Right lobe of liver (tissue), 6 donors: ENCODE measurements at regions not wholly inside any gene's neighbourhood (a gene's known extent, or its start where the extent isn't known, plus 50 kb on each side); places are given as distances from the start of the nearest gene placed in this dataset.

Experiments
- ATAC-seq, 4 donors: fragments of 200-7000 bp; cut with Tn5 transposase; one replicate each; pipeline ENCODE4 v1.9.1; 2020; ENCODE audit warnings: mild to moderate bottlenecking in 4 of 4, moderate library complexity in 4 of 4
- DNase-seq, 3 donors: peaks; one replicate each; pipeline ENCODE4 v3.0.0-alpha.2; 2020
- H3K27ac ChIP-seq, 3 donors: fragments of 200-600 bp; one replicate each; pipeline ENCODE4 v1.8.0; 2022
- H3K27me3 ChIP-seq, 2 donors: fragments of 200-600 bp; one replicate each; pipeline ENCODE4 v1.8.0; 2022
- H3K36me3 ChIP-seq, 4 donors: fragments of 200-600 bp; sonication (generic) in 1 of 4; one replicate each; pipeline versions ENCODE4 v1.5.1 to v1.8.0; 2017 to 2022; ENCODE audit warnings: control low read depth in 1 of 4
- H3K4me1 ChIP-seq, 4 donors: fragments of 200-600 bp; sonication (generic) in 1 of 4; one replicate each; pipeline versions ENCODE4 v1.5.1 to v1.8.0; 2017 to 2022; ENCODE audit warnings: control low read depth in 1 of 4
- H3K4me3 ChIP-seq, 3 donors: fragments of 200-600 bp; one replicate each; pipeline ENCODE4 v1.8.0; 2022
- H3K9me3 ChIP-seq, 4 donors: fragments of 200-600 bp; sonication (generic) in 1 of 4; one replicate each; pipeline versions ENCODE4 v1.5.1 to v1.8.0; 2017 to 2022; ENCODE audit warnings: control low read depth in 1 of 4
- CTCF ChIP-seq, 4 donors: fragments of 200-600 bp in 3 of 4; fragments of 450-650 bp in 1 of 4; IDR thresholded peaks; one replicate each; pipeline versions ENCODE4 v1.5.1 to v1.8.0; 2016 to 2022; ENCODE audit warnings: antibody characterized with exemption in 4 of 4, mild to moderate bottlenecking in 2 of 4
- POLR2A ChIP-seq: fragments of 450-650 bp; IDR thresholded peaks from one replicate; pipeline ENCODE4 v1.6.1; 2017; ENCODE audit warnings: antibody characterized with exemption, mild to moderate bottlenecking
- WGBS: methylation state at CpG from one replicate; pipeline ENCODE4 v1.1.6; 2018; ENCODE audit warnings: low coverage, low lambda C conversion rate; ENCODE audit not compliant: insufficient coverage; ENCODE audit errors: missing lambda C conversion rate; 5-methylcytosine and 5-hydroxymethylcytosine counted together
- intact Hi-C, 2 donors: fragments of 100-400 bp; cut with DNase I; formaldehyde crosslinking; loops; one replicate each; pipeline versions ENCODE4 v1.11.2 to v1.14.1; 2022
- donor health status: DM: no; HTN: yes; CAD: no.
- donor health status: DM: no; HTN: no; CAD: no.
- donor health status: DM: no; HTN: no; CAD: no.
- donor health status: DM: no; HTN: yes; CAD: no.
- donor health status: DM: no; HTN: yes; CAD: no.

GRCh38 chr2:144048631-144049060, 471.3 kb downstream of the ZEB2 start:
- Histone ChIP-seq H3K9me3 (no peaks in the 10 kb centered on the region), H3K27ac (no peak overlapping the region), H3K36me3 (no peaks in the 10 kb centered on the region), H3K4me1 (no peaks in the 10 kb centered on the region), H3K4me3 (no peak overlapping the region), H3K27me3 (no peaks in the 10 kb centered on the region)
- TF ChIP-seq CTCF (IDR thresholded peaks at IDR 0.05) (no peak), POLR2A (no peak)
- intact Hi-C loops = no loop called here
- WGBS = 83% methylated on average over 4 of the region's 4 CpGs
- DNase-seq (no peak), ATAC-seq (no peak)

GRCh38 chr2:144042751-144043150, 477.2 kb downstream of the ZEB2 start:
- DNase-seq = no peak
- H3K27me3 ChIP-seq = no peaks in the 10 kb centered on the region
- no peaks in the 10 kb centered on the region for H3K4me1 ChIP-seq
- no peak overlapping the region for H3K4me3 ChIP-seq
- no peak for TF ChIP-seq POLR2A
- TF ChIP-seq CTCF (IDR thresholded peaks at IDR 0.05) = no peak
- H3K9me3 ChIP-seq = no peaks in the 10 kb centered on the region
- no peak overlapping the region for H3K27ac ChIP-seq
- no peaks in the 10 kb centered on the region for H3K36me3 ChIP-seq
- intact Hi-C loops = no loop called here
- no peak for ATAC-seq
- 91% methylated on average over 2 of the region's 2 CpGs for WGBS

DNA sequence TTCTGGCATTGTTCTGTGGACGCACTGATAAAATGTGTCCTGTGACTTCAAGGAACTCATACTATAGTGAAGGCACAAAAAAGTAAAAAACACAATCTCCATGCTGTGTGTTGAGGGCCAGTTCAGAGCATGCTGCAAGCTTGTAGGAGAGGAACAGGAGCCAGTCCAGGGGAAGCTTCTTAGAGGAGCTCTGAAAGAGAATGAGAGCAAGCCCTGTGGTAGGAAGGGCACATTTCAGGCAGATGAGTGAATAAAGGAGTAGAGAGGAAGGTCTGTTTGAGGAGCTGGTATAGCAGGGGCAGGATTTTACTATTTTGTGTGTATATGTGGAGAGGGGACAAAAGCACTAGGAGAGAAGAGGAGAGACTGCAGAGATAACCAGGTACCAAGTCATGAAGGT, 478.3 kb downstream of the ZEB2 start:
- ATAC-seq (no peak), DNase-seq (no peak)
- WGBS = 100% methylated on average over 1 of the region's 1 CpG
- intact Hi-C loops = no loop called here
- Histone ChIP-seq H3K4me1 (no peaks in the 10 kb centered on the region), H3K36me3 (no peaks in the 10 kb centered on the region), H3K9me3 (no peaks in the 10 kb centered on the region), H3K4me3 (no peak overlapping the region), H3K27me3 (no peaks in the 10 kb centered on the region), H3K27ac (no peak overlapping the region)
- TF ChIP-seq CTCF (IDR thresholded peaks at IDR 0.05) = no peak
- no peak for TF ChIP-seq POLR2A

- no peaks in the 10 kb centered on the region for H3K4me1 ChIP-seq
- H3K27me3 ChIP-seq = no peaks in the 10 kb centered on the region
- H3K4me3 ChIP-seq = no peak overlapping the region
- WGBS = 98% methylated on average over 2 of the region's 2 CpGs
- intact Hi-C loops = no loop called here
- H3K9me3 ChIP-seq = no peaks in the 10 kb centered on the region
- H3K27ac ChIP-seq = no peak overlapping the region
- no peak for ATAC-seq
- no peaks in the 10 kb centered on the region for H3K36me3 ChIP-seq
- TF ChIP-seq POLR2A = no peak
- no peak for TF ChIP-seq CTCF (IDR thresholded peaks at IDR 0.05)
- DNase-seq = no peak
These were observed 479.1 kb downstream of the ZEB2 start for GRCh38 chr2:144040834-144041233.

GRCh38 chr2:144032566-144032965, 487.4 kb downstream of the ZEB2 start:
- H3K4me3 ChIP-seq = no peak overlapping the region
- intact Hi-C loops = no loop called here
- ATAC-seq (no peak), DNase-seq (no peak)
- no peaks in the 10 kb centered on the region for H3K4me1 ChIP-seq
- H3K27ac ChIP-seq = no peak overlapping the region
- no peaks in the 10 kb centered on the region for H3K36me3 ChIP-seq
- TF ChIP-seq POLR2A (no peak), CTCF (IDR thresholded peaks at IDR 0.05) (no peak)
- no peaks in the 10 kb centered on the region for H3K9me3 ChIP-seq
- no peaks in the 10 kb centered on the region for H3K27me3 ChIP-seq
